Mesenchymal stem cell (in vitro differentiated cells and primary cell): ENCODE measurements at regions not wholly inside any gene's neighbourhood (a gene's known extent, or its start where the extent isn't known, plus 50 kb on each side); places are given as distances from the start of the nearest gene placed in this dataset.

ENCODE experiments used
- DNase-seq: peaks from one replicate; pipeline ENCODE4 v3.0.0-alpha.2; 2013
- H2AFZ ChIP-seq: one replicate; pipeline ENCODE4 v1.6.1; 2013; ENCODE audit warnings: low read depth, mild to moderate bottlenecking, control low read depth, inconsistent platforms, low read length, moderate library complexity
- H2AK5ac ChIP-seq: 2 replicates; pipeline ENCODE4 v1.6.1; 2013; ENCODE audit warnings: low read length, moderate library complexity, mild to moderate bottlenecking, inconsistent platforms; ENCODE audit not compliant: severe bottlenecking
- H2BK120ac ChIP-seq: one replicate; pipeline ENCODE4 v1.6.1; 2013; ENCODE audit warnings: low read depth, mild to moderate bottlenecking, inconsistent platforms, low read length, moderate library complexity
- H2BK12ac ChIP-seq, 2 experiments: one replicate each; pipeline ENCODE4 v1.6.1; 2013; ENCODE audit warnings: inconsistent platforms in 2 of 2, low read length in 2 of 2, mild to moderate bottlenecking in 2 of 2, moderate library complexity in 2 of 2, control low read depth in 1 of 2
- H2BK15ac ChIP-seq: one replicate; pipeline ENCODE4 v1.6.1; 2013; ENCODE audit warnings: mild to moderate bottlenecking, low read depth, inconsistent platforms; ENCODE audit not compliant: poor library complexity, severe bottlenecking
- H2BK5ac ChIP-seq: 2 replicates; pipeline ENCODE4 v1.6.1; 2013; ENCODE audit warnings: low read depth, mild to moderate bottlenecking, low read length, control low read depth, inconsistent platforms; ENCODE audit not compliant: poor library complexity, severe bottlenecking
- H3K14ac ChIP-seq, 2 experiments: one replicate each; pipeline ENCODE4 v1.6.1; 2013; ENCODE audit warnings: inconsistent platforms in 2 of 2, low read length in 2 of 2, control low read depth in 1 of 2, mild to moderate bottlenecking in 1 of 2, moderate library complexity in 1 of 2
- H3K18ac ChIP-seq, 2 experiments: one replicate each; pipeline ENCODE4 v1.6.1; 2013; ENCODE audit warnings: inconsistent platforms in 2 of 2, low read length in 2 of 2, control low read depth in 1 of 2, low read depth in 1 of 2, mild to moderate bottlenecking in 1 of 2
- H3K23ac ChIP-seq, 2 experiments: one replicate each; pipeline ENCODE4 v1.6.1; 2013; ENCODE audit warnings: inconsistent platforms in 2 of 2, low read length in 2 of 2, mild to moderate bottlenecking in 2 of 2, moderate library complexity in 2 of 2, control low read depth in 1 of 2
- H3K27ac ChIP-seq: 2 replicates; pipeline ENCODE4 v1.5.1; 2013; ENCODE audit warnings: mild to moderate bottlenecking, moderate library complexity, low read length, control low read depth, inconsistent platforms; ENCODE audit not compliant: poor library complexity, severe bottlenecking
- H3K27me3 ChIP-seq, 2 experiments: 2 replicates each; pipeline versions ENCODE4 v1.6.1 to v1.7.0; 2013; ENCODE audit warnings: low read length in 2 of 2, mild to moderate bottlenecking in 2 of 2, moderate library complexity in 2 of 2, control low read depth in 1 of 2, inconsistent platforms in 1 of 2; ENCODE audit not compliant: control insufficient read depth in 1 of 2, insufficient read depth in 1 of 2
- H3K36me3 ChIP-seq, 2 experiments: 2 replicates each; pipeline versions ENCODE4 v1.6.1 to v1.7.0; 2013; ENCODE audit warnings: low read length in 2 of 2, control low read depth in 1 of 2, inconsistent platforms in 1 of 2, low read depth in 1 of 2, mild to moderate bottlenecking in 1 of 2; ENCODE audit not compliant: insufficient read depth in 2 of 2, control insufficient read depth in 1 of 2
- H3K4ac ChIP-seq, 2 experiments: one replicate each; pipeline ENCODE4 v1.6.1; 2013; ENCODE audit warnings: inconsistent platforms in 2 of 2, low read length in 2 of 2, mild to moderate bottlenecking in 2 of 2, moderate library complexity in 2 of 2, control low read depth in 1 of 2, low read depth in 1 of 2
- H3K4me1 ChIP-seq: 2 replicates; pipeline ENCODE4 v1.6.1; 2013; ENCODE audit warnings: low read depth, low read length, control low read depth; ENCODE audit not compliant: control insufficient read depth, insufficient read depth
- H3K4me2 ChIP-seq: 2 replicates; pipeline ENCODE4 v1.6.1; 2013; ENCODE audit warnings: low read length, mild to moderate bottlenecking, inconsistent platforms; ENCODE audit not compliant: poor library complexity, severe bottlenecking
- H3K4me3 ChIP-seq, 2 experiments: 2 replicates each; pipeline versions ENCODE4 v1.5.1 to v1.7.0; 2013; ENCODE audit warnings: low read length in 2 of 2, mild to moderate bottlenecking in 2 of 2, control low read depth in 1 of 2, low read depth in 1 of 2; ENCODE audit not compliant: insufficient read depth in 1 of 2
- H3K79me1 ChIP-seq: replicated peaks from 2 replicates; pipeline ENCODE4 v1.6.1; 2013; ENCODE audit warnings: mild to moderate bottlenecking, control low read depth, low read length, inconsistent platforms; ENCODE audit not compliant: poor library complexity, severe bottlenecking
- H3K9ac ChIP-seq: 2 replicates; pipeline ENCODE4 v1.7.0; 2013; ENCODE audit warnings: mild to moderate bottlenecking, low read length, moderate library complexity
- H3K9me3 ChIP-seq: 2 replicates; pipeline ENCODE4 v1.7.0; 2013; ENCODE audit warnings: mild to moderate bottlenecking, low read length; ENCODE audit not compliant: control insufficient read depth
- H4K8ac ChIP-seq: one replicate; pipeline ENCODE4 v1.6.1; 2013; ENCODE audit warnings: inconsistent platforms, mild to moderate bottlenecking, low read length, moderate library complexity
- H4K91ac ChIP-seq: one replicate; pipeline ENCODE4 v1.6.1; 2013; ENCODE audit warnings: mild to moderate bottlenecking, low read length, inconsistent platforms
- WGBS: methylation state at CpG from one replicate; pipeline ENCODE4 v1.1.7; 2013; ENCODE audit warnings: mixed read lengths; 5-methylcytosine and 5-hydroxymethylcytosine counted together

DNA sequence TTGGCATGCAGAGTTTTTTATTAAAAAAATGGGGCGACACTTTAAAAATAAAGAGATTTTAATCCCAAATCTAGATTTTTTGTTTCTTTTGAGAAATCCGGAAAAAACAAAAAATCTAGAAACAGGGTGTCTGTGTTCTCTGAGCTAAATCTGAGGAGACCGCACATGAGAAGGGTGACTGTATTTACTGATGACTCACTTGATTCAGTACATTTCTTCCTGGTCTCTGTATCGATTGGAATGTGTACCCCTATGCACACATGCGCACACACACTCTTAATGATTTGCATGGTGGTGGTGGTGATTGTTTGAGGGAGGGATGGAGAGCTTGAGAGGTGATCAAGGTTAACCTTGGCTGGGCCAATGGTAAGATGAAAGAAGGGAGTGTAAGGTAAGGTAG, 443.1 kb upstream of the THRB start:
- no peak overlapping the region for H3K27ac ChIP-seq
- no peaks in the 10 kb centered on the region for H3K79me1 ChIP-seq
- no peak overlapping the region for H2BK120ac ChIP-seq
- H3K9ac ChIP-seq = no peak overlapping the region
- H3K36me3 ChIP-seq = no peaks in the 10 kb centered on the region
- no peak overlapping the region for H2AFZ ChIP-seq
- WGBS = 87% methylated on average over 5 of the region's 5 CpGs
- no peak overlapping the region for H2BK15ac ChIP-seq
- H2BK5ac ChIP-seq = no peak overlapping the region
- no peak overlapping the region for H2BK12ac ChIP-seq
- DNase-seq = no peak
- no peak overlapping the region for H4K91ac ChIP-seq
- no peak overlapping the region for H3K4ac ChIP-seq
- no peaks in the 10 kb centered on the region for H3K27me3 ChIP-seq
- no peak overlapping the region for H3K4me3 ChIP-seq
- H4K8ac ChIP-seq = no peak overlapping the region
- H3K4me1 ChIP-seq = no peaks in the 10 kb centered on the region
- no peaks in the 10 kb centered on the region for H3K9me3 ChIP-seq
- H2AK5ac ChIP-seq = no peak overlapping the region
- H3K23ac ChIP-seq = no peak overlapping the region
- H3K18ac ChIP-seq = no peak overlapping the region
- H3K14ac ChIP-seq = no peak overlapping the region
- H3K4me2 ChIP-seq = no peak overlapping the region

DNA sequence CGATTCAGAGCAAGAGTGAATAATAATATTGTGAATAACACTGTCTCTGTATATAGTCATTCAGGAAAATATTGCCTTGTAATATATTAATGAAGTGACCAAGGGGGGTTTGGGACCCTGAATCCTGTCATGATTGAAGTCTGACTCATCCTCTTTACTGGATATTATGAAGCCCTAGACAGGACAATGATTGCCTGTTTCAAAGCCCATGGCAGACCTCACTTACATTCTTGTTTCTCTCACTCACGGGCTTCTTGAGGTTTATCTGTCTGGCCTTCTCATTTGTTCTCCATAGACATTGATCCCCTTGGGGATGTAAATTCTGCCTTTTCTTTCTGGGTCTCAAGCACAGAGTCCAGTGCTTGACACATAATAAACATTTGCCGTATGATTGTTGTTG, 449.3 kb upstream of the THRB start:
- 76% methylated on average over 1 of the region's 3 CpGs for WGBS
- H2BK12ac ChIP-seq = no peak overlapping the region
- no peak overlapping the region for H2AK5ac ChIP-seq
- H2AFZ ChIP-seq = no peak overlapping the region
- no peak overlapping the region for H3K18ac ChIP-seq
- H3K14ac ChIP-seq = no peak overlapping the region
- H3K27me3 ChIP-seq = no peaks in the 10 kb centered on the region
- H4K91ac ChIP-seq = no peak overlapping the region
- no peak overlapping the region for H2BK15ac ChIP-seq
- H3K4me2 ChIP-seq = no peak overlapping the region
- no peaks in the 10 kb centered on the region for H3K9me3 ChIP-seq
- H3K4ac ChIP-seq = no peak overlapping the region
- no peak overlapping the region for H3K9ac ChIP-seq
- H3K36me3 ChIP-seq = no peaks in the 10 kb centered on the region
- DNase-seq = no peak
- no peak overlapping the region for H3K27ac ChIP-seq
- no peak overlapping the region for H2BK120ac ChIP-seq
- no peak overlapping the region for H3K23ac ChIP-seq
- no peaks in the 10 kb centered on the region for H3K79me1 ChIP-seq
- H3K4me1 ChIP-seq = no peaks in the 10 kb centered on the region
- H2BK5ac ChIP-seq = no peak overlapping the region
- H4K8ac ChIP-seq = no peak overlapping the region
- H3K4me3 ChIP-seq = no peak overlapping the region

DNA sequence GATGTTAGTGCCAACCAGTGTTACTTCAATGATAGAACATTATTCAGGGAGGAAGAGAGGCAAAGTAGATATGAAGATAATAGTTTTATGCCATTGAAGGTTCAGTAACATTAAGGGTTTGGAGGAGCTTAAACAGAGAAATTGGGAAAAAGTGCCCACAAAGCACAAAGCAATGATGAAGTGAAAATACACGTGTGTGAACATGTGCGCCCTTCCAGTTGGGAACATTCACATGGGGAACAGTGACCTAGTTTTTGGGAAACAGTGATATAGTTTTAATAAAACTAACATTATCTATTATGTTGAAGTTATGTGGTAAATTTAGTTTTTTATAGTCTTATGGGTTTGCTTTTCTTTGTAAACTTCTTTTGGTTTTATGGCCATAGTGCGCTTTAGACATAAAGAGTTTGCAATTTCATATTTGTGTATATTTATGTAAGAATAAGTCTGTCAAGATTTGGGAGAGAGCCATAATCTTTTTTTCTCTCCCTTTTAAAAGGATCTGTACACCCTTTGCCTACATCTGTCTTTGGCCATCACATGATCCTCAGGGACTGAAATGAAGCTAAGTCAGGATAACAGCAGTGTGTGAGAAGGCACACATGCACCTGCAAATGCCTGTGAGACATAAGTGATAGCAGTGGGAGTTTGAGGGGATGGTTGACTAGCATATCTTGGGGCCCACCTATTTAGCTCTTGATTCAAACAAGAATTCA, 450.3 kb upstream of the THRB start:
- WGBS = 87% methylated on average over 3 of the region's 3 CpGs
- Histone ChIP-seq H2BK12ac (no peak overlapping the region), H3K4ac (no peak overlapping the region), H3K4me2 (no peak overlapping the region), H3K14ac (no peak overlapping the region), H4K8ac (no peak overlapping the region), H2BK5ac (no peak overlapping the region), H2AFZ (no peak overlapping the region), H4K91ac (no peak overlapping the region), H3K23ac (no peak overlapping the region), H2BK120ac (no peak overlapping the region), H3K36me3 (no peaks in the 10 kb centered on the region), H3K9ac (no peak overlapping the region), H3K79me1 (no peaks in the 10 kb centered on the region), H2BK15ac (no peak overlapping the region), H3K9me3 (no peaks in the 10 kb centered on the region), H2AK5ac (no peak overlapping the region), H3K4me3 (no peak overlapping the region), H3K27me3 (no peaks in the 10 kb centered on the region), H3K27ac (no peak overlapping the region), H3K18ac (no peak overlapping the region), H3K4me1 (no peaks in the 10 kb centered on the region)
- no peak for DNase-seq

DNA sequence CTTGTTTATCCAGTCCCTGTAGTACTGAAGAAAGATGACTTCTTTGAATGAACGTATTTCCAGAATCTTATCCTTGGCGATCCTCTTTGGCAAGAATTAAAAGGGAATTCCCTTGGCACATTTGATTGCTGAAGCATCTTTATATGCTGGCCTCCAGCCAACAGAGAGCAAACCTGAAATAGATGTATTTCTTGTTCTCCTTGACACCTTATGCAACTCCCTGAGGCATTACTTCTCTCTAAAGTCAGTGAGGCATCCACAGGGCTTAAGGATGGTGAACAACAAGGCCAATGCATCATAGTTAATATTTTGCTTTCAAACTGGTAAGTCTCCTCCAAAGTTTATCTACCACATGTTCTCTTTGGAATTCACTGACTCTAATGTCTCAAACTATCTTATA, 450.9 kb upstream of the THRB start:
- Histone ChIP-seq H3K14ac (no peak overlapping the region), H3K18ac (no peak overlapping the region), H2AFZ (no peak overlapping the region), H3K4me3 (no peak overlapping the region), H3K9ac (no peak overlapping the region), H2BK5ac (no peak overlapping the region), H3K36me3 (no peaks in the 10 kb centered on the region), H2BK12ac (no peak overlapping the region), H3K27ac (no peak overlapping the region), H3K4ac (no peak overlapping the region), H3K79me1 (no peaks in the 10 kb centered on the region), H2AK5ac (no peak overlapping the region), H3K9me3 (no peaks in the 10 kb centered on the region), H2BK120ac (no peak overlapping the region), H2BK15ac (no peak overlapping the region), H4K91ac (no peak overlapping the region), H3K23ac (no peak overlapping the region), H3K4me1 (no peaks in the 10 kb centered on the region), H3K4me2 (no peak overlapping the region), H3K27me3 (no peaks in the 10 kb centered on the region), H4K8ac (no peak overlapping the region)
- no peak for DNase-seq
- WGBS = 97% methylated on average over 2 of the region's 2 CpGs
